Body of pancreas (tissue), 4 donors: ENCODE measurements at regions not wholly inside any gene's neighbourhood (a gene's known extent, or its start where the extent isn't known, plus 50 kb on each side); places are given as distances from the start of the nearest gene placed in this dataset.
"Not testable (repeated sequence)": the region's sequence is repeated elsewhere in the genome, so short reads cannot be mapped to it uniquely, and the experiment has no call there.

Experiments used
- ATAC-seq: fragments of 150-250 bp; one replicate; pipeline ENCODE4 v1.9.1; 2016
- DNase-seq, 4 donors: peaks; one replicate each; pipeline ENCODE4 v3.0.0-alpha.2; 2019
- H3K27ac ChIP-seq, 4 donors: fragments of 200-600 bp; sonication (generic); 1 replicate in 3 of 4; 2 replicates in 1 of 4; pipeline versions ENCODE4 v1.5.1 to v1.6.1; 2016 to 2019; ENCODE audit warnings: mild to moderate bottlenecking in 1 of 4, mixed read lengths in 1 of 4, moderate library complexity in 1 of 4
- H3K27me3 ChIP-seq, 2 donors: fragments of 200-600 bp; sonication (generic); one replicate each; pipeline ENCODE4 v1.6.0; 2016; ENCODE audit warnings: mild to moderate bottlenecking in 1 of 2
- H3K36me3 ChIP-seq, 2 donors: fragments of 200-600 bp; sonication (generic); replicated peaks in 1 of 2; 2 replicates each; pipeline ENCODE4 v1.5.1; 2016; ENCODE audit warnings: low read depth in 2 of 2; ENCODE audit not compliant: insufficient read depth in 1 of 2
- H3K4me1 ChIP-seq: fragments of 200-600 bp; sonication (generic); one replicate; pipeline ENCODE4 v1.6.0; 2016
- H3K4me3 ChIP-seq, 2 donors: fragments of 200-600 bp; sonication (generic); 1 replicate in 1 of 2; 2 replicates in 1 of 2; pipeline ENCODE4 v1.5.1; 2016 to 2019
- H3K9me3 ChIP-seq, 3 donors: fragments of 200-600 bp; sonication (generic); 1 replicate in 2 of 3; 2 replicates in 1 of 3; pipeline ENCODE4 v1.5.1; 2016
- CTCF ChIP-seq, 7 experiments: fragments of 450-650 bp in 4 of 7; fragments of 200-600 bp in 3 of 7; sonication (generic) in 3 of 7; IDR thresholded peaks; one replicate each; pipeline ENCODE4 v1.5.1; 2016 to 2019; ENCODE audit warnings: antibody characterized with exemption in 7 of 7
- POLR2A ChIP-seq, 3 donors: fragments of 450-650 bp; IDR thresholded peaks; one replicate each; pipeline ENCODE4 v1.6.1; 2016; ENCODE audit warnings: antibody characterized with exemption in 3 of 3, mild to moderate bottlenecking in 2 of 3
- WGBS, 2 donors: methylation state at CpG; one replicate each; pipeline ENCODE4 v1.1.5; 2017; 5-methylcytosine and 5-hydroxymethylcytosine counted together
- intact Hi-C: fragments of 100-400 bp; cut with DNase I; formaldehyde crosslinking; loops from one replicate; pipeline ENCODE4 v1.15.1; 2023

- H3K4me1 ChIP-seq = no peaks in the 10 kb centered on the region
- no peak overlapping the region for H3K4me3 ChIP-seq
- 74 to 76% methylated on average over 9 of the region's 9 CpGs for WGBS, 2 donors
- no peak for TF ChIP-seq CTCF (IDR thresholded peaks at IDR 0.05)
- no peak for TF ChIP-seq POLR2A (IDR thresholded peaks at IDR 0.05)
- DNase-seq (no peak), ATAC-seq (no peak)
- no peaks in the 10 kb centered on the region for H3K27me3 ChIP-seq
- H3K27ac ChIP-seq = no peak overlapping the region
- intact Hi-C loops = no loop called here
- no peaks in the 10 kb centered on the region for H3K9me3 ChIP-seq
- H3K36me3 ChIP-seq = no peaks in the 10 kb centered on the region
These were observed 173.4 kb upstream of the EXOC2 start for GRCh38 chr6:866316-866715.

GRCh38 chr6:865846-866245 is 172.9 kb upstream of the EXOC2 start:
- ATAC-seq (no peak), DNase-seq (no peak)
- Histone ChIP-seq H3K4me1 (no peaks in the 10 kb centered on the region), H3K36me3 (no peaks in the 10 kb centered on the region), H3K9me3 (no peaks in the 10 kb centered on the region), H3K27me3 (no peaks in the 10 kb centered on the region), H3K4me3 (no peak overlapping the region), H3K27ac (no peak overlapping the region)
- intact Hi-C loops = no loop called here
- no peak for TF ChIP-seq POLR2A (IDR thresholded peaks at IDR 0.05)
- TF ChIP-seq CTCF (IDR thresholded peaks at IDR 0.05) = no peak
- WGBS, 2 donors = 41 to 60% methylated on average over 3 to 4 of the region's 4 CpGs

- H3K4me3 ChIP-seq = no peak overlapping the region
- TF ChIP-seq POLR2A (IDR thresholded peaks at IDR 0.05) (no peak), CTCF (IDR thresholded peaks at IDR 0.05) (no peak)
- no peak overlapping the region for H3K27ac ChIP-seq
- WGBS, 2 donors = 83 to 90% methylated on average over 2 of the region's 2 CpGs
- ATAC-seq (no peak), DNase-seq (no peak)
- intact Hi-C loops = no loop called here
- no peaks in the 10 kb centered on the region for H3K4me1 ChIP-seq
- no peaks in the 10 kb centered on the region for H3K9me3 ChIP-seq
- H3K27me3 ChIP-seq = no peaks in the 10 kb centered on the region
- H3K36me3 ChIP-seq = no peaks in the 10 kb centered on the region
These were observed 170.9 kb upstream of the EXOC2 start for GRCh38 chr6:863831-864230.

- WGBS, 2 donors = 81% methylated on average over 3 of the region's 5 CpGs; no CpG with 5 or more reads in 1 of the 2 donors
- H3K27me3 ChIP-seq, H3K9me3 ChIP-seq, ATAC-seq, H3K4me1 ChIP-seq, H3K4me3 ChIP-seq, H3K36me3 ChIP-seq, intact Hi-C loops: not testable (repeated sequence)
- peak overlapping the region in 1 of 4 donors; percentile 40 for H3K27ac ChIP-seq
- DNase-seq = peak in 1 of 4 donors; percentile 25
These were observed 170.2 kb upstream of the EXOC2 start for GRCh38 chr6:863127-863526.

GRCh38 chr6:859936-860335 is 167.0 kb upstream of the EXOC2 start:
- Histone ChIP-seq H3K27ac (no peak overlapping the region), H3K27me3 (no peaks in the 10 kb centered on the region), H3K36me3 (no peaks in the 10 kb centered on the region), H3K4me3 (no peak overlapping the region), H3K4me1 (no peaks in the 10 kb centered on the region), H3K9me3 (no peaks in the 10 kb centered on the region)
- no peak for ATAC-seq
- no peak for DNase-seq
- TF ChIP-seq CTCF (IDR thresholded peaks at IDR 0.05) (no peak), POLR2A (IDR thresholded peaks at IDR 0.05) (no peak)
- WGBS, 2 donors = 80 to 83% methylated on average over 4 of the region's 4 CpGs
- intact Hi-C loops = no loop called here
